Astrocyte (in vitro differentiated cells and primary cell): ENCODE measurements at regions not wholly inside any gene's neighbourhood (a gene's known extent, or its start where the extent isn't known, plus 50 kb on each side); places are given as distances from the start of the nearest gene placed in this dataset.

Experiments used
- CTCF ChIP-seq: IDR thresholded peaks from 2 replicates; pipeline ENCODE4 v1.5.1; 2011; ENCODE audit warnings: low read depth, mild to moderate bottlenecking, inconsistent platforms, low read length, moderate library complexity; ENCODE audit not compliant: insufficient read depth
- EZH2 ChIP-seq: IDR thresholded peaks from 2 replicates; pipeline ENCODE4 v1.6.1; 2012; ENCODE audit warnings: mild to moderate bottlenecking, low read length, inconsistent platforms; ENCODE audit not compliant: insufficient read depth

DNA sequence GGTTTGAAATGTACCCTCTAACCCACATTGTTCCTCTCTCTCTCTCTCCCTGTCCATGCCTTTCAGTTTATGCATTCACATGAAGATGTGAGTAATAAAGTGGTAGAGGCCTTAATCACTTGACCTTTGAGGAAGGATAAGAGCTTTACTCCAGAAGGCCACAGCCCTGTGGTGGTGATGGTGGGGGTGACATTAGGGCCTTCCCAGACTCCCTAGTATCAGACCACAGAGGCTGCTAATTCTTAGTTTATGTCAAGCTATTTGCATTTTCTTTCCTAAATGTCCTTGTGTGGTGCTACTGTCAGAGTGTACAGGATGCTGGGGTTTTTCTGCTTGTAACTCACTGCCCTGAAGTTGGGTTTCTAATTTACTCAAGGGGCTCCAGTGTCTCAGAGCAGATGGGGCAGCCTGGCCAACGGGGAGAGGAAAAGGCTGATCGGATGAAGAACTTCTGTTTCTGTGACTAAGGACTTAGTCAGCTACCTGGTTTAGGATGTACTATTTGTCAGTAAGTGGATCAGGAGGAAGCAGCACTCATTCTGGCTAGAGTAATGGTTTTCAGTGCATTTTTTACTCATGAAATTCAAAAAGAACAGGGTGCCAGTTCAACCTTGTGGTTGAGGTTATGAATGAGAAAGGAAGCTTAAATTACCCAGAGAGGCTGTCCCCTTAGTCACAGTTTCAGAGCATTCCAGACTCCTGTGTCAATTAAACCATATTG is 509.6 kb upstream of the DIPK2B start:
- TF ChIP-seq CTCF (no peak), EZH2 (no peak)
